WTC11 (cell line): ENCODE measurements at regions not wholly inside any gene's neighbourhood (a gene's known extent, or its start where the extent isn't known, plus 50 kb on each side); places are given as distances from the start of the nearest gene placed in this dataset.

Source experiments
- ATAC-seq: fragments of 200-7000 bp; cut with Tn5 transposase; 2 replicates; pipeline ENCODE4 v1.10.0; 2021; ENCODE audit warnings: mild to moderate bottlenecking, moderate library complexity
- CTCF ChIA-PET: fragments of 300-600 bp; sonication (Branson Sonifier 250); formaldehyde crosslinking; loops from one replicate; lab custom pipeline; 2021; ENCODE audit warnings: antibody characterized with exemption; lab: Charles Lee
- POLR2A ChIA-PET: fragments of 350-600 bp; sonication (Branson Sonifier 250); formaldehyde crosslinking; loops from one replicate; lab custom pipeline; 2021; ENCODE audit warnings: antibody characterized with exemption; lab: Charles Lee
- DNase-seq: peaks from one replicate; pipeline ENCODE4 v3.0.0; 2021; ENCODE audit warnings: low spot score
- H3K27ac Mint-ChIP-seq: 2 replicates; pipeline ENCODE4 v1.8.0; 2021; ENCODE audit warnings: mixed read lengths
- H3K27me3 Mint-ChIP-seq: 2 replicates; pipeline ENCODE4 v1.8.0; 2021; ENCODE audit warnings: low read depth, mild to moderate bottlenecking, moderate library complexity, mixed read lengths
- H3K36me3 Mint-ChIP-seq: 2 replicates; pipeline ENCODE4 v1.8.0; 2021; ENCODE audit warnings: mixed read lengths
- H3K4me1 Mint-ChIP-seq: 2 replicates; pipeline ENCODE4 v1.8.0; 2022; ENCODE audit warnings: mixed read lengths
- H3K4me3 Mint-ChIP-seq: 2 replicates; pipeline ENCODE4 v1.8.0; 2021; ENCODE audit warnings: mild to moderate bottlenecking, moderate library complexity, mixed read lengths
- H3K9me3 Mint-ChIP-seq: 2 replicates; pipeline ENCODE4 v1.8.0; 2021; ENCODE audit warnings: mixed read lengths
- ATF1 ChIP-seq: sonication (generic); formaldehyde crosslinking; IDR thresholded peaks from 2 replicates; pipeline ENCODE4 v1.8.1; 2023; ENCODE audit warnings: mild to moderate bottlenecking, moderate library complexity, missing genetic modification reagents
- CBFB ChIP-seq: sonication (generic); formaldehyde crosslinking; IDR thresholded peaks from 2 replicates; pipeline ENCODE4 v1.8.1; 2022; ENCODE audit warnings: mild to moderate bottlenecking, low read depth, missing genetic modification reagents
- ESRRA ChIP-seq: sonication (generic); formaldehyde crosslinking; IDR thresholded peaks from 2 replicates; pipeline ENCODE4 v1.8.1; 2022; ENCODE audit warnings: mild to moderate bottlenecking, missing genetic modification reagents, borderline replicate concordance
- ETV6 ChIP-seq: sonication (generic); formaldehyde crosslinking; IDR thresholded peaks from 2 replicates; pipeline ENCODE4 v1.8.1; 2022; ENCODE audit warnings: mild to moderate bottlenecking, missing genetic modification reagents
- FOXP1 ChIP-seq: sonication (generic); formaldehyde crosslinking; IDR thresholded peaks from 2 replicates; pipeline ENCODE4 v1.8.0; 2022; ENCODE audit warnings: missing genetic modification reagents, mild to moderate bottlenecking, moderate library complexity, borderline replicate concordance
- OVOL2 ChIP-seq: fragments of 250-450 bp; sonication (Bioruptor Pico); IDR thresholded peaks from 2 replicates; pipeline ENCODE4 v1.9.0; 2021; ENCODE audit warnings: mild to moderate bottlenecking, borderline replicate concordance
- TCF7 ChIP-seq: sonication (generic); formaldehyde crosslinking; IDR thresholded peaks from 2 replicates; pipeline ENCODE4 v1.8.0; 2022; ENCODE audit warnings: mild to moderate bottlenecking, low read depth, missing genetic modification reagents, moderate library complexity
- ZNF263 ChIP-seq: sonication (generic); formaldehyde crosslinking; IDR thresholded peaks from 2 replicates; pipeline ENCODE4 v1.8.1; 2022; ENCODE audit warnings: low read depth, mild to moderate bottlenecking, moderate library complexity, missing genetic modification reagents
- ZNF317 ChIP-seq: sonication (generic); formaldehyde crosslinking; IDR thresholded peaks from 2 replicates; pipeline ENCODE4 v1.8.1; 2023; ENCODE audit warnings: low read depth, mild to moderate bottlenecking, moderate library complexity, missing genetic modification reagents, borderline replicate concordance
- ZNF423 ChIP-seq: fragments of 250-450 bp; sonication (Bioruptor Pico); IDR thresholded peaks from 2 replicates; pipeline ENCODE4 v2.1.2; 2022; ENCODE audit warnings: mild to moderate bottlenecking, moderate library complexity
- ZNF671 ChIP-seq: fragments of 250-450 bp; sonication (Bioruptor Pico); IDR thresholded peaks from 2 replicates; pipeline ENCODE4 v1.8.0; 2021; ENCODE audit warnings: mild to moderate bottlenecking
- TF ChIP-seq, protein P1 (sequence below): sonication (generic); formaldehyde crosslinking; IDR thresholded peaks from 2 replicates; pipeline ENCODE4 v1.8.1; 2023; ENCODE audit warnings: mild to moderate bottlenecking, missing genetic modification reagents
- TF ChIP-seq, protein P2 (sequence below): sonication (generic); formaldehyde crosslinking; IDR thresholded peaks from 2 replicates; pipeline ENCODE4 v1.8.1; 2022; ENCODE audit warnings: low read depth, missing genetic modification reagents, borderline replicate concordance
- TF ChIP-seq, protein P3 (sequence below): sonication (generic); formaldehyde crosslinking; IDR thresholded peaks from 2 replicates; pipeline ENCODE4 v1.8.1; 2023; ENCODE audit warnings: mild to moderate bottlenecking, missing genetic modification reagents, borderline replicate concordance
- TF ChIP-seq, protein P4 (sequence below): fragments of 250-450 bp; sonication (Bioruptor Pico); IDR thresholded peaks from 2 replicates; pipeline ENCODE4 v1.9.0; 2021; ENCODE audit warnings: mild to moderate bottlenecking
- TF ChIP-seq, protein P5 (sequence below): sonication (generic); formaldehyde crosslinking; IDR thresholded peaks from 2 replicates; pipeline ENCODE4 v1.8.0; 2023; ENCODE audit warnings: missing genetic modification reagents
- TF ChIP-seq, protein P6 (sequence below): fragments of 200-600 bp; IDR thresholded peaks from 2 replicates; pipeline ENCODE4 v1.8.0; 2022; ENCODE audit warnings: antibody characterized with exemption

DNA sequence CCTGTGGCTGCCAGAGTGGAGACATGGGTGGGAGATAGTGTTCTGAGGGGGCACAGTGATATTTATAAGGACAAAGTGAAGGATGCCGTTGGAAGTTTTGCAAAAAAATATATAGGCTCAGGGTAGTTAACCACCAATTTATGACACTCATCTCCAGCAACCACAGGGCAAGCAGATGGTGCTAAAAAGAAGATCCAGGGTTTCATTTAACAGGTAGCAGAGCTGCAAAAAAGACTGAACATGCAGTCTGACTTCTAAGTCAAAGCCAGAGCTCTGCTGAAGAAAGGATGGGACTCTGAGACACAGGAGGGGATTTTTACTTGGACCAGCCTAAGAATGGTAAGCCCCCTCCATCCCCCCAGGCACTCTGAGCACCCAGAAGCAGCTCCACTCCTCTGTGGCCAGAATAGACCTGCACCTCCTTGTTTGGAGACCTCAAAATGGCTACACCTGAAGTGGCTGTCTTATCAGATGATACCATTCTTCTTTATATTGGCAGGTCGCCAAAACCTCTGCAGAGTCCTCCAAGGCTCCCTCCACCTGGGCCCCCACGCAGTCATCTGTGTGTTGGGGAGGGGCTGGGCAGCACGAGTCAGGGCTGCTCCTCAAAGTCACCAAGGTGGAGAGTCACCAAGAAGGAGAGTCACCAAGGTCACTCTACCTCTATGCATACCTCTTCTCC, 161.4 kb upstream of the FAM9B start:
- ChIA-PET CTCF (no interaction called here), POLR2A (no interaction called here)
- Mint-ChIP-seq H3K27ac (no peak overlapping the region), H3K4me3 (no peak overlapping the region), H3K36me3 (no peaks in the 10 kb centered on the region), H3K9me3 (no peaks in the 10 kb centered on the region), H3K4me1 (peaks cover 11% of the 10 kb centered on the region), H3K27me3 (no peaks in the 10 kb centered on the region; the same call in 1 of the 2 replicates)
- no peak for DNase-seq
- ATAC-seq: no peak
- TF ChIP-seq ZNF423 (CRISPR knock-in tag) (no peak), CBFB (CRISPR knock-in tag) (no peak), FOXP1 (CRISPR knock-in tag) (no peak)
- TF ChIP-seq, protein P1, sequence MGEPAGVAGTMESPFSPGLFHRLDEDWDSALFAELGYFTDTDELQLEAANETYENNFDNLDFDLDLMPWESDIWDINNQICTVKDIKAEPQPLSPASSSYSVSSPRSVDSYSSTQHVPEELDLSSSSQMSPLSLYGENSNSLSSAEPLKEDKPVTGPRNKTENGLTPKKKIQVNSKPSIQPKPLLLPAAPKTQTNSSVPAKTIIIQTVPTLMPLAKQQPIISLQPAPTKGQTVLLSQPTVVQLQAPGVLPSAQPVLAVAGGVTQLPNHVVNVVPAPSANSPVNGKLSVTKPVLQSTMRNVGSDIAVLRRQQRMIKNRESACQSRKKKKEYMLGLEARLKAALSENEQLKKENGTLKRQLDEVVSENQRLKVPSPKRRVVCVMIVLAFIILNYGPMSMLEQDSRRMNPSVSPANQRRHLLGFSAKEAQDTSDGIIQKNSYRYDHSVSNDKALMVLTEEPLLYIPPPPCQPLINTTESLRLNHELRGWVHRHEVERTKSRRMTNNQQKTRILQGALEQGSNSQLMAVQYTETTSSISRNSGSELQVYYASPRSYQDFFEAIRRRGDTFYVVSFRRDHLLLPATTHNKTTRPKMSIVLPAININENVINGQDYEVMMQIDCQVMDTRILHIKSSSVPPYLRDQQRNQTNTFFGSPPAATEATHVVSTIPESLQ (CRISPR knock-in tag): no peak
- TF ChIP-seq, protein P2, sequence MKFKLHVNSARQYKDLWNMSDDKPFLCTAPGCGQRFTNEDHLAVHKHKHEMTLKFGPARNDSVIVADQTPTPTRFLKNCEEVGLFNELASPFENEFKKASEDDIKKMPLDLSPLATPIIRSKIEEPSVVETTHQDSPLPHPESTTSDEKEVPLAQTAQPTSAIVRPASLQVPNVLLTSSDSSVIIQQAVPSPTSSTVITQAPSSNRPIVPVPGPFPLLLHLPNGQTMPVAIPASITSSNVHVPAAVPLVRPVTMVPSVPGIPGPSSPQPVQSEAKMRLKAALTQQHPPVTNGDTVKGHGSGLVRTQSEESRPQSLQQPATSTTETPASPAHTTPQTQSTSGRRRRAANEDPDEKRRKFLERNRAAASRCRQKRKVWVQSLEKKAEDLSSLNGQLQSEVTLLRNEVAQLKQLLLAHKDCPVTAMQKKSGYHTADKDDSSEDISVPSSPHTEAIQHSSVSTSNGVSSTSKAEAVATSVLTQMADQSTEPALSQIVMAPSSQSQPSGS (CRISPR knock-in tag): no peak

DNA sequence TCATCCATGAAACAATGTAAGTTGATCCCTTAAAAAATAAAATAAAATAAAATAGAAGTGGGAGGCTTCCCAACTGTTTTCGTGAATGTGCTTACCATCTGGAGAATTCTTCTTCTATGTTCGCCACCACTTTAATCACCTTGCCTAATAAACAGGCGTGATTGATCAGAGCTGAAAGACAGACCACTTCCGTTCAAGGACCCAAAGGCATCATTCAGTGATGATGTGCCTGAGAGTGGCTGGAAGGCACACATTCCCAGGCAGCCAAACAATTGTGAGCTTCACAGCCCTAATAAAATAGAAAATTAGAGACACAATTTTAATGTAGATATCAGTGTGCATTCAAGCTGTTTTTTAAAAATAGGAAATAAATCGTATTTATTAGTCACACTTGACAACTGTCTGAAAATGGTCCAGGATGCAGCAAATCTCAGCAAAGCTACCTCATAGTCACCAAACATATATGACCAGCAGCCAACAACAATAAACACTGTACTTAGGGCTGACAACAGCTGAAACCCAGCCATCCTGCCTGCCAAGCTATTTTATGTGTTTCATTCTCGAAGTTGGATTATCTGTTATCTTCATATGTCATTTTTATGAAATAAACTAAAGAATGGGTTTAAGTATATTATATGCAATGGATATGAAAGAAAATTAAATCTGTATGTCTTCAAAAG, 163.2 kb upstream of the FAM9B start:
- H3K36me3 Mint-ChIP-seq: no peaks in the 10 kb centered on the region

DNA sequence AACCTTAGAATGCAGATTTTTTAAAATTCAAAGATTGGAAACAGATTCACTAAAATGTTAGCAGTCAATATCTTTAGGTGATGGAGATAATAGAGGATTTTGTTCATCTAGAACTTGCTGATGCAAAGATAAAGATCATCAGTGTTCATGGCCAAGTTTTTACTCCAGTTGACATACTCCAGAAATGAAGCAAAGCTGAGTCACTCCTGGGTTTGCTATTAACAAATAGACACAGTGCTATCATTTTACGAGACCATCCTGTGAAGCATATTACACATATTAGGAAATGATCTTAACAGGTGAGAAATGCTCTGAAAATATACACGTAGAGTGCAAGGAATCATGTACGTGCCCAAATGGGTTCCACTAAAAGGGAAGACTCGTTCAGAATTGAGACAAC, 170.6 kb upstream of the FAM9B start:
- no peak for ATAC-seq
- POLR2A ChIA-PET: no interaction called here

More for the DNA sequence above, 163.2 kb upstream of the FAM9B start:
- peaks cover 11% of the 10 kb centered on the region for H3K4me1 Mint-ChIP-seq
- POLR2A ChIA-PET: no interaction called here
- no peaks in the 10 kb centered on the region for H3K27me3 Mint-ChIP-seq
- no peak for DNase-seq
- H3K9me3 Mint-ChIP-seq: no peaks in the 10 kb centered on the region
- no peak overlapping the region for H3K27ac Mint-ChIP-seq
- no peak for TF ChIP-seq OVOL2
- TF ChIP-seq ETV6 (CRISPR knock-in tag): no peak
- TF ChIP-seq ZNF671 (CRISPR knock-in tag): no peak
- no peak for TF ChIP-seq ZNF317
- TF ChIP-seq ATF1 (CRISPR knock-in tag): no peak
- TF ChIP-seq, all 79 proteins: peak for 0
- CTCF ChIA-PET: interaction anchor here (1.5 kb wide), 1 partner anchor 16 kb away, joined by 4 read pairs; no protein-coding TSS in a partner anchor
- ATAC-seq: no peak
- no peak overlapping the region for H3K4me3 Mint-ChIP-seq

More for the DNA sequence above, 170.6 kb upstream of the FAM9B start:
- CTCF ChIA-PET: no interaction called here
- Mint-ChIP-seq H3K27ac (no peak overlapping the region), H3K4me3 (no peak overlapping the region), H3K27me3 (no peaks in the 10 kb centered on the region; the same call in 1 of the 2 replicates), H3K36me3 (no peaks in the 10 kb centered on the region), H3K4me1 (peaks cover 22% of the 10 kb centered on the region), H3K9me3 (no peaks in the 10 kb centered on the region)
- TF ChIP-seq TCF7: no peak
- no peak for TF ChIP-seq ZNF671 (CRISPR knock-in tag)
- TF ChIP-seq ESRRA (CRISPR knock-in tag): no peak
- TF ChIP-seq, protein P3, sequence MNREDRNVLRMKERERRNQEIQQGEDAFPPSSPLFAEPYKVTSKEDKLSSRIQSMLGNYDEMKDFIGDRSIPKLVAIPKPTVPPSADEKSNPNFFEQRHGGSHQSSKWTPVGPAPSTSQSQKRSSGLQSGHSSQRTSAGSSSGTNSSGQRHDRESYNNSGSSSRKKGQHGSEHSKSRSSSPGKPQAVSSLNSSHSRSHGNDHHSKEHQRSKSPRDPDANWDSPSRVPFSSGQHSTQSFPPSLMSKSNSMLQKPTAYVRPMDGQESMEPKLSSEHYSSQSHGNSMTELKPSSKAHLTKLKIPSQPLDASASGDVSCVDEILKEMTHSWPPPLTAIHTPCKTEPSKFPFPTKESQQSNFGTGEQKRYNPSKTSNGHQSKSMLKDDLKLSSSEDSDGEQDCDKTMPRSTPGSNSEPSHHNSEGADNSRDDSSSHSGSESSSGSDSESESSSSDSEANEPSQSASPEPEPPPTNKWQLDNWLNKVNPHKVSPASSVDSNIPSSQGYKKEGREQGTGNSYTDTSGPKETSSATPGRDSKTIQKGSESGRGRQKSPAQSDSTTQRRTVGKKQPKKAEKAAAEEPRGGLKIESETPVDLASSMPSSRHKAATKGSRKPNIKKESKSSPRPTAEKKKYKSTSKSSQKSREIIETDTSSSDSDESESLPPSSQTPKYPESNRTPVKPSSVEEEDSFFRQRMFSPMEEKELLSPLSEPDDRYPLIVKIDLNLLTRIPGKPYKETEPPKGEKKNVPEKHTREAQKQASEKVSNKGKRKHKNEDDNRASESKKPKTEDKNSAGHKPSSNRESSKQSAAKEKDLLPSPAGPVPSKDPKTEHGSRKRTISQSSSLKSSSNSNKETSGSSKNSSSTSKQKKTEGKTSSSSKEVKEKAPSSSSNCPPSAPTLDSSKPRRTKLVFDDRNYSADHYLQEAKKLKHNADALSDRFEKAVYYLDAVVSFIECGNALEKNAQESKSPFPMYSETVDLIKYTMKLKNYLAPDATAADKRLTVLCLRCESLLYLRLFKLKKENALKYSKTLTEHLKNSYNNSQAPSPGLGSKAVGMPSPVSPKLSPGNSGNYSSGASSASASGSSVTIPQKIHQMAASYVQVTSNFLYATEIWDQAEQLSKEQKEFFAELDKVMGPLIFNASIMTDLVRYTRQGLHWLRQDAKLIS (CRISPR knock-in tag): no peak
- TF ChIP-seq, protein P4, sequence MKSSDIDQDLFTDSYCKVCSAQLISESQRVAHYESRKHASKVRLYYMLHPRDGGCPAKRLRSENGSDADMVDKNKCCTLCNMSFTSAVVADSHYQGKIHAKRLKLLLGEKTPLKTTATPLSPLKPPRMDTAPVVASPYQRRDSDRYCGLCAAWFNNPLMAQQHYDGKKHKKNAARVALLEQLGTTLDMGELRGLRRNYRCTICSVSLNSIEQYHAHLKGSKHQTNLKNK (CRISPR knock-in tag): no peak
- TF ChIP-seq, protein P5, sequence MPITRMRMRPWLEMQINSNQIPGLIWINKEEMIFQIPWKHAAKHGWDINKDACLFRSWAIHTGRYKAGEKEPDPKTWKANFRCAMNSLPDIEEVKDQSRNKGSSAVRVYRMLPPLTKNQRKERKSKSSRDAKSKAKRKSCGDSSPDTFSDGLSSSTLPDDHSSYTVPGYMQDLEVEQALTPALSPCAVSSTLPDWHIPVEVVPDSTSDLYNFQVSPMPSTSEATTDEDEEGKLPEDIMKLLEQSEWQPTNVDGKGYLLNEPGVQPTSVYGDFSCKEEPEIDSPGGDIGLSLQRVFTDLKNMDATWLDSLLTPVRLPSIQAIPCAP: no peak
- TF ChIP-seq, protein P6, sequence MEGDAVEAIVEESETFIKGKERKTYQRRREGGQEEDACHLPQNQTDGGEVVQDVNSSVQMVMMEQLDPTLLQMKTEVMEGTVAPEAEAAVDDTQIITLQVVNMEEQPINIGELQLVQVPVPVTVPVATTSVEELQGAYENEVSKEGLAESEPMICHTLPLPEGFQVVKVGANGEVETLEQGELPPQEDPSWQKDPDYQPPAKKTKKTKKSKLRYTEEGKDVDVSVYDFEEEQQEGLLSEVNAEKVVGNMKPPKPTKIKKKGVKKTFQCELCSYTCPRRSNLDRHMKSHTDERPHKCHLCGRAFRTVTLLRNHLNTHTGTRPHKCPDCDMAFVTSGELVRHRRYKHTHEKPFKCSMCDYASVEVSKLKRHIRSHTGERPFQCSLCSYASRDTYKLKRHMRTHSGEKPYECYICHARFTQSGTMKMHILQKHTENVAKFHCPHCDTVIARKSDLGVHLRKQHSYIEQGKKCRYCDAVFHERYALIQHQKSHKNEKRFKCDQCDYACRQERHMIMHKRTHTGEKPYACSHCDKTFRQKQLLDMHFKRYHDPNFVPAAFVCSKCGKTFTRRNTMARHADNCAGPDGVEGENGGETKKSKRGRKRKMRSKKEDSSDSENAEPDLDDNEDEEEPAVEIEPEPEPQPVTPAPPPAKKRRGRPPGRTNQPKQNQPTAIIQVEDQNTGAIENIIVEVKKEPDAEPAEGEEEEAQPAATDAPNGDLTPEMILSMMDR: no peak
- TF ChIP-seq ZNF263 (CRISPR knock-in tag): no peak
- no peak for DNase-seq
